SK-N-SH (cell line): ENCODE measurements at regions not wholly inside any gene's neighbourhood (a gene's known extent, or its start where the extent isn't known, plus 50 kb on each side); places are given as distances from the start of the nearest gene placed in this dataset.

Experiments
- CTCF ChIA-PET: fragments of 300-600, 350-600 bp; formaldehyde crosslinking; extraction: SDS; loops from one replicate; lab custom pipeline; 2021; lab: Yijun Ruan, JAX
- POLR2A ChIA-PET: fragments of 350-600 bp; sonication (Branson Sonifier 250); formaldehyde crosslinking; extraction: SDS; loops from one replicate; lab custom pipeline; 2020; ENCODE audit warnings: antibody characterized with exemption, inconsistent platforms; lab: Yijun Ruan, JAX
- DNase-seq: peaks from one replicate; pipeline ENCODE4 v3.0.0; 2012
- H2AFZ ChIP-seq: fragments of 200-600 bp; sonication (generic); 2 replicates; pipeline ENCODE4 v1.8.1; 2016; ENCODE audit warnings: antibody characterized with exemption, mild to moderate bottlenecking, low read depth
- H3F3A ChIP-seq: fragments of 200-600 bp; sonication (generic); replicated peaks from 2 replicates; pipeline ENCODE3; 2016; ENCODE audit warnings: antibody characterized with exemption, mild to moderate bottlenecking; ENCODE audit not compliant: insufficient read depth
- H3K27ac ChIP-seq, 2 experiments: fragments of 200-500 bp in 1 of 2; fragments of 200-600 bp in 1 of 2; sonication (Bioruptor generic) in 1 of 2; sonication (generic), shearing (Covaris generic) in 1 of 2; 2 replicates each; pipeline versions ENCODE4 v1.5.1 to v1.6.1; 2014 to 2016; ENCODE audit warnings: low read depth in 2 of 2, inconsistent platforms in 1 of 2, low read length in 1 of 2, mild to moderate bottlenecking in 1 of 2, mixed read lengths in 1 of 2
- H3K27me3 ChIP-seq: fragments of 200-600 bp; sonication (generic), shearing (Covaris generic); 2 replicates; pipeline ENCODE4 v1.6.1; 2016; ENCODE audit warnings: mixed run types; ENCODE audit not compliant: insufficient read depth
- H3K36me3 ChIP-seq, 2 experiments: fragments of 200-500 bp in 1 of 2; fragments of 200-600 bp in 1 of 2; sonication (Bioruptor generic) in 1 of 2; sonication (generic) in 1 of 2; replicated peaks in 1 of 2; 2 replicates each; pipeline versions ENCODE3 to v1.5.1; 2014 to 2016; ENCODE audit warnings: low read length in 1 of 2, mild to moderate bottlenecking in 1 of 2; ENCODE audit not compliant: insufficient read depth in 2 of 2, control insufficient read depth in 1 of 2
- H3K4me1 ChIP-seq, 2 experiments: fragments of 200-500 bp in 1 of 2; fragments of 200-600 bp in 1 of 2; sonication (Bioruptor generic) in 1 of 2; sonication (generic), shearing (Covaris generic) in 1 of 2; 2 replicates each; pipeline versions ENCODE4 v1.5.1 to v1.6.1; 2014 to 2016; ENCODE audit warnings: low read depth in 1 of 2, low read length in 1 of 2, mixed run types in 1 of 2; ENCODE audit not compliant: insufficient read depth in 2 of 2, control insufficient read depth in 1 of 2
- H3K4me2 ChIP-seq: fragments of 200-600 bp; sonication (generic), shearing (Covaris generic); 2 replicates; pipeline ENCODE4 v1.6.1; 2017; ENCODE audit warnings: mixed run types
- H3K4me3 ChIP-seq, 2 experiments: fragments of 200-500 bp in 1 of 2; fragments of 200-600 bp in 1 of 2; sonication (Bioruptor generic) in 1 of 2; sonication (generic), shearing (Covaris generic) in 1 of 2; 2 replicates each; pipeline versions ENCODE4 v1.5.1 to v1.8.1; 2014 to 2016; ENCODE audit warnings: low read depth in 2 of 2, inconsistent platforms in 1 of 2, low read length in 1 of 2, mild to moderate bottlenecking in 1 of 2, mixed read lengths in 1 of 2, moderate library complexity in 1 of 2
- H3K79me2 ChIP-seq: fragments of 200-600 bp; sonication (generic); 2 replicates; pipeline ENCODE4 v1.8.1; 2017; ENCODE audit warnings: mild to moderate bottlenecking; ENCODE audit not compliant: insufficient read depth
- H3K9ac ChIP-seq: fragments of 200-600 bp; sonication (generic); 2 replicates; pipeline ENCODE4 v1.6.1; 2017; ENCODE audit warnings: mixed run types
- H3K9me2 ChIP-seq: fragments of 200-600 bp; sonication (generic); 2 replicates; pipeline ENCODE4 v1.6.1; 2017; ENCODE audit warnings: mixed run types
- H3K9me3 ChIP-seq: fragments of 200-600 bp; sonication (generic); 2 replicates; pipeline ENCODE4 v1.6.1; 2017; ENCODE audit warnings: mixed run types, mild to moderate bottlenecking, moderate library complexity
- H4K20me1 ChIP-seq: fragments of 200-600 bp; sonication (generic); 2 replicates; pipeline ENCODE4 v1.6.1; 2017; ENCODE audit warnings: mild to moderate bottlenecking, mixed run types; ENCODE audit not compliant: insufficient read depth
- EZH2phosphoT487 ChIP-seq: fragments of 200-600 bp; sonication (generic); IDR thresholded peaks from 2 replicates; pipeline ENCODE4 v1.6.1; 2017; ENCODE audit warnings: low read depth, mixed run types, mild to moderate bottlenecking, antibody characterized with exemption, moderate library complexity, borderline replicate concordance
- FOXM1 ChIP-seq: IDR thresholded peaks from 2 replicates; pipeline ENCODE4 v1.4.0; 2012; ENCODE audit warnings: low read depth, mild to moderate bottlenecking
- MXI1 ChIP-seq: IDR thresholded peaks from 2 replicates; pipeline ENCODE4 v1.6.1; 2012; ENCODE audit warnings: mild to moderate bottlenecking, low read depth, low read length, improper control_type of control experiment
- NRF1 ChIP-seq: IDR thresholded peaks from 2 replicates; pipeline ENCODE4 v1.6.1; 2012; ENCODE audit warnings: low read depth, mild to moderate bottlenecking, low read length
- POLR2AphosphoS5 ChIP-seq: IDR thresholded peaks from 2 replicates; pipeline ENCODE4 v1.6.1; 2012; ENCODE audit warnings: low read depth, low read length
- RAD21 ChIP-seq: IDR thresholded peaks from 2 replicates; pipeline ENCODE4 v1.6.1; 2012; ENCODE audit warnings: mild to moderate bottlenecking, low read length
- RFX5 ChIP-seq: IDR thresholded peaks from 2 replicates; pipeline ENCODE4 v1.6.1; 2012; ENCODE audit warnings: mild to moderate bottlenecking, improper control_type of control experiment, low read length
- SIN3A ChIP-seq: IDR thresholded peaks from 2 replicates; pipeline ENCODE4 v1.6.1; 2012; ENCODE audit warnings: low read depth, mild to moderate bottlenecking, low read length, moderate library complexity, borderline replicate concordance
- TAF1 ChIP-seq: IDR thresholded peaks from 2 replicates; pipeline ENCODE4 v1.6.1; 2012; ENCODE audit warnings: low read depth, mild to moderate bottlenecking, low read length, moderate library complexity, borderline replicate concordance
- TEAD4 ChIP-seq: IDR thresholded peaks from 2 replicates; pipeline ENCODE4 v1.4.0; 2012; ENCODE audit warnings: mild to moderate bottlenecking, borderline replicate concordance; ENCODE audit not compliant: insufficient read depth
- YY1 ChIP-seq: IDR thresholded peaks from 2 replicates; pipeline ENCODE4 v1.4.0; 2012; ENCODE audit warnings: low read depth, mild to moderate bottlenecking
- WGBS: methylation state at CpG from one replicate; pipeline ENCODE4 v1.1.6; 2017; ENCODE audit warnings: low lambda C conversion rate; 5-methylcytosine and 5-hydroxymethylcytosine counted together
- TF ChIP-seq, protein P1 (sequence below): IDR thresholded peaks from 2 replicates; pipeline ENCODE4 v1.4.0; 2012; ENCODE audit warnings: low read depth, borderline replicate concordance
- TF ChIP-seq, protein P2 (sequence below): IDR thresholded peaks from 2 replicates; pipeline ENCODE4 v1.4.0; 2012; ENCODE audit warnings: low read depth, borderline replicate concordance
- TF ChIP-seq, protein P3 (sequence below): fragments of 150-350 bp; IDR thresholded peaks from 2 replicates; pipeline ENCODE4 v1.6.1; 2016; ENCODE audit warnings: mild to moderate bottlenecking, low read depth, low read length
- TF ChIP-seq, protein P4 (sequence below): IDR thresholded peaks from 2 replicates; pipeline ENCODE4; 2012

DNA sequence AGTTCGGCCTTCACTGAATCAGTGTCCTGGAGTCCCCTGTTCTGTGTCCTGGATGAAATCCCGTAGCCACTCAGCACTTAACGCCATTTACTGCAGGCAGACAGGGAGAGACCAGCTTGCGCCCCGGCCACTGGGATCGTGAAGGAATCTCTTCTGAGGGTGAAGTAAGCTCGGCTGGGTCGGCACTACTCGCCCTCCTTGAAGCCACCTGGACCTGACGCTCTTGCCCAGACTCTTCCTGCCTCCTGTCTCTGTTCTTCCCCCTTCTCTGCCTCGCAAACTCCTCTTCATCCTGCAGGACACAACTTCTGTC lies 99.9 kb upstream of the ZBTB40 start:
- TF ChIP-seq RFX5 (no peak), EZH2phosphoT487 (no peak), SIN3A (no peak), RAD21 (no peak), FOXM1 (no peak), NRF1 (no peak), TEAD4 (no peak), TAF1 (no peak)
- TF ChIP-seq, protein P1, sequence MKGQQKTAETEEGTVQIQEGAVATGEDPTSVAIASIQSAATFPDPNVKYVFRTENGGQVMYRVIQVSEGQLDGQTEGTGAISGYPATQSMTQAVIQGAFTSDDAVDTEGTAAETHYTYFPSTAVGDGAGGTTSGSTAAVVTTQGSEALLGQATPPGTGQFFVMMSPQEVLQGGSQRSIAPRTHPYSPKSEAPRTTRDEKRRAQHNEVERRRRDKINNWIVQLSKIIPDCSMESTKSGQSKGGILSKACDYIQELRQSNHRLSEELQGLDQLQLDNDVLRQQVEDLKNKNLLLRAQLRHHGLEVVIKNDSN, result no peak
- TF ChIP-seq, protein P2, sequence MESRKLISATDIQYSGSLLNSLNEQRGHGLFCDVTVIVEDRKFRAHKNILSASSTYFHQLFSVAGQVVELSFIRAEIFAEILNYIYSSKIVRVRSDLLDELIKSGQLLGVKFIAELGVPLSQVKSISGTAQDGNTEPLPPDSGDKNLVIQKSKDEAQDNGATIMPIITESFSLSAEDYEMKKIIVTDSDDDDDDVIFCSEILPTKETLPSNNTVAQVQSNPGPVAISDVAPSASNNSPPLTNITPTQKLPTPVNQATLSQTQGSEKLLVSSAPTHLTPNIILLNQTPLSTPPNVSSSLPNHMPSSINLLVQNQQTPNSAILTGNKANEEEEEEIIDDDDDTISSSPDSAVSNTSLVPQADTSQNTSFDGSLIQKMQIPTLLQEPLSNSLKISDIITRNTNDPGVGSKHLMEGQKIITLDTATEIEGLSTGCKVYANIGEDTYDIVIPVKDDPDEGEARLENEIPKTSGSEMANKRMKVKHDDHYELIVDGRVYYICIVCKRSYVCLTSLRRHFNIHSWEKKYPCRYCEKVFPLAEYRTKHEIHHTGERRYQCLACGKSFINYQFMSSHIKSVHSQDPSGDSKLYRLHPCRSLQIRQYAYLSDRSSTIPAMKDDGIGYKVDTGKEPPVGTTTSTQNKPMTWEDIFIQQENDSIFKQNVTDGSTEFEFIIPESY, result no peak
- TF ChIP-seq, protein P3, sequence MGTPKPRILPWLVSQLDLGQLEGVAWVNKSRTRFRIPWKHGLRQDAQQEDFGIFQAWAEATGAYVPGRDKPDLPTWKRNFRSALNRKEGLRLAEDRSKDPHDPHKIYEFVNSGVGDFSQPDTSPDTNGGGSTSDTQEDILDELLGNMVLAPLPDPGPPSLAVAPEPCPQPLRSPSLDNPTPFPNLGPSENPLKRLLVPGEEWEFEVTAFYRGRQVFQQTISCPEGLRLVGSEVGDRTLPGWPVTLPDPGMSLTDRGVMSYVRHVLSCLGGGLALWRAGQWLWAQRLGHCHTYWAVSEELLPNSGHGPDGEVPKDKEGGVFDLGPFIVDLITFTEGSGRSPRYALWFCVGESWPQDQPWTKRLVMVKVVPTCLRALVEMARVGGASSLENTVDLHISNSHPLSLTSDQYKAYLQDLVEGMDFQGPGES, result no peak
- H4K20me1 ChIP-seq, result no peaks in the 10 kb centered on the region
- H3K9ac ChIP-seq, result no peak overlapping the region
- H3K9me2 ChIP-seq, result no peaks in the 10 kb centered on the region
- no peak overlapping the region for H3K4me3 ChIP-seq
- no peaks in the 10 kb centered on the region for H3K36me3 ChIP-seq
- peaks cover 21% of the 10 kb centered on the region; the same call in 1 of the 2 replicates for H3K27me3 ChIP-seq
- H3K27ac ChIP-seq, result peak overlapping the region in 1 of 2 experiments; percentile 81; a peak in 2 of 4 replicates
- no peaks in the 10 kb centered on the region for H3F3A ChIP-seq
- no peaks in the 10 kb centered on the region for H3K9me3 ChIP-seq
- ChIA-PET CTCF (interaction anchor here (1.3 to 2.4 kb wide), 5 partner anchors 8 to 208 kb away, joined by 3 to 16 read pairs (median 8); partner anchors contain the start of gene WNT4), POLR2A (interaction anchor here (1.6 kb wide), 1 partner anchor 61 kb away, joined by 6 read pairs; no protein-coding TSS in a partner anchor)
- WGBS, result 64% methylated on average over 7 of the region's 11 CpGs
- H3K79me2 ChIP-seq, result no peaks in the 10 kb centered on the region
- H3K4me2 ChIP-seq, result no peak overlapping the region
- H2AFZ ChIP-seq, result no peak overlapping the region
- peaks cover 0 to 30% of the 10 kb centered on the region in 2 experiments; a peak in 1 of 4 replicates for H3K4me1 ChIP-seq
- DNase-seq, result no peak

DNA sequence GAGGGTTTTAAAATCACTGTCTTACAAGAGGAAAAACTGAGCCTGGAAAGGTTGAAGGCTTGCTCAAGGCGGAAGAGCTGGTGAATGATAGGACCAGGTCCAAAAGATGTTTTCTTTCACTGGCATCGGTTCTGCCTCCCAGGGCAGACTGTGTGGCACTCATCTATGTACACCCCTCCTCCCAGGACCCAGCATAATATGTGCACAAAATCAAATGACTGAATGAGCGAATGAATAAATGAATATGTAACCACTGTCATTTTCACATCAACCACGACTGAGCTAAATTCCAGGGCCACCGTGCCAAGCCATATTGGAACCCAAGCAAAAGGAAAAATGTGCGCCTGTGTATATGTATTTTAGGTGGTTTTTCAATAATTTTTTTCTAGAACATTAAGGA lies 99.3 kb upstream of the ZBTB40 start:
- Histone ChIP-seq H4K20me1 (no peaks in the 10 kb centered on the region), H3F3A (no peaks in the 10 kb centered on the region), H3K27me3 (peaks cover 21% of the 10 kb centered on the region; the same call in 1 of the 2 replicates), H3K4me3 (no peak overlapping the region), H3K79me2 (no peaks in the 10 kb centered on the region), H3K4me1 (peaks cover 0 to 30% of the 10 kb centered on the region in 2 experiments; a peak in 1 of 4 replicates), H2AFZ (no peak overlapping the region), H3K4me2 (no peak overlapping the region), H3K9me3 (no peaks in the 10 kb centered on the region), H3K9me2 (no peaks in the 10 kb centered on the region), H3K9ac (no peak overlapping the region), H3K27ac (no peak overlapping the region), H3K36me3 (no peaks in the 10 kb centered on the region)
- TF ChIP-seq POLR2AphosphoS5 (no peak), RAD21 (no peak), NRF1 (no peak), YY1 (no peak), MXI1 (no peak), SIN3A (no peak)
- TF ChIP-seq, protein P3, result no peak
- TF ChIP-seq, protein P4, sequence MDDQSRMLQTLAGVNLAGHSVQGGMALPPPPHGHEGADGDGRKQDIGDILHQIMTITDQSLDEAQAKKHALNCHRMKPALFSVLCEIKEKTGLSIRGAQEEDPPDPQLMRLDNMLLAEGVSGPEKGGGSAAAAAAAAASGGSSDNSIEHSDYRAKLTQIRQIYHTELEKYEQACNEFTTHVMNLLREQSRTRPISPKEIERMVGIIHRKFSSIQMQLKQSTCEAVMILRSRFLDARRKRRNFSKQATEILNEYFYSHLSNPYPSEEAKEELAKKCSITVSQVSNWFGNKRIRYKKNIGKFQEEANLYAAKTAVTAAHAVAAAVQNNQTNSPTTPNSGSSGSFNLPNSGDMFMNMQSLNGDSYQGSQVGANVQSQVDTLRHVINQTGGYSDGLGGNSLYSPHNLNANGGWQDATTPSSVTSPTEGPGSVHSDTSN, result no peak
- ChIA-PET CTCF (interaction anchor here (2.0 kb wide), 1 partner anchor 64 kb away, joined by 16 read pairs; no protein-coding TSS in a partner anchor), POLR2A (no interaction called here)
- no peak for DNase-seq
- 74% methylated on average over 6 of the region's 6 CpGs for WGBS
